GM12891 (cell line): ENCODE measurements at regions not wholly inside any gene's neighbourhood (a gene's known extent, or its start where the extent isn't known, plus 50 kb on each side); places are given as distances from the start of the nearest gene placed in this dataset.

Experiments used
- POLR2AphosphoS5 ChIP-seq: IDR thresholded peaks from 2 replicates; pipeline ENCODE4 v1.6.1; 2011; ENCODE audit warnings: low read depth, low read length, control low read depth
- SPI1 ChIP-seq: IDR thresholded peaks from 2 replicates; pipeline ENCODE4 v1.6.1; 2011; ENCODE audit warnings: low read depth, low read length, control low read depth
- TAF1 ChIP-seq: IDR thresholded peaks from 2 replicates; pipeline ENCODE4 v1.6.1; 2011; ENCODE audit warnings: low read depth, low read length, control low read depth

DNA sequence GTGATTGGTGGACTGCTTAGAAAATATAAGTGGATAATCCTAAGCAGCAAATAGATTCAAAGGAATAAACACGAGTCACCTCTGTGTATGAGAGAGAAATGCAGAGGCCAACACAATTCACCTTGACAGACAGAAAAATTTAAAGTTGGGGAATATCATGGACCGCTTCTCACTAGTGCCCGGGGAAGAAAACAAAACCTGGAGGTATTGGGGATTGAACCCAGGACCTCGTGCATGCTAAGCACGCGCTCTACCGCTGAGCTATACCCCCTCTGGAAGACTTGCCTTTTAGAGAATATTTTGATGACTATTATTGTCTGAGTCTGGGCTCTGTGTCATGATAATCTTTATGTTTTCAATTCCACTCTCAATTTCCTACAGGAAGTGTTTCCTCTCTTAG, 111.9 kb downstream of the TRIM27 start:
- TF ChIP-seq SPI1, result no peak
- TF ChIP-seq TAF1, result no peak
- TF ChIP-seq POLR2AphosphoS5, result no peak
